Smooth muscle cell (in vitro differentiated cells): ENCODE measurements at regions not wholly inside any gene's neighbourhood (a gene's known extent, or its start where the extent isn't known, plus 50 kb on each side); places are given as distances from the start of the nearest gene placed in this dataset.
A peak's percentile ranks its signal among the peaks of the same experiment; 100 is the strongest.
"Not testable (repeated sequence)": the region's sequence is repeated elsewhere in the genome, so short reads cannot be mapped to it uniquely, and the experiment has no call there.

ENCODE experiments used
- DNase-seq: peaks from one replicate; lab custom pipeline; 2025; ENCODE audit not compliant: unreplicated experiment; lab: John Stamatoyannopoulos, UW
- H2AFZ ChIP-seq: fragments of 200-600 bp; sonication (generic); 2 replicates; pipeline ENCODE4 v1.6.0; 2016; ENCODE audit warnings: antibody characterized with exemption, low read depth, mild to moderate bottlenecking
- H3F3A ChIP-seq: fragments of 200-600 bp; sonication (generic); 2 replicates; pipeline ENCODE4 v1.6.0; 2017; ENCODE audit warnings: antibody characterized with exemption, low read depth
- H3K27ac ChIP-seq: fragments of 200-600 bp; sonication (generic); 2 replicates; pipeline ENCODE4 v1.5.1; 2016; ENCODE audit warnings: low read depth, mild to moderate bottlenecking
- H3K27me3 ChIP-seq: fragments of 200-600 bp; sonication (generic); 2 replicates; pipeline ENCODE4 v1.6.1; 2016; ENCODE audit warnings: low read depth, mild to moderate bottlenecking
- H3K36me3 ChIP-seq: fragments of 200-600 bp; sonication (generic); 2 replicates; pipeline ENCODE4 v1.5.1; 2016; ENCODE audit warnings: low read depth
- H3K4me1 ChIP-seq: fragments of 200-600 bp; sonication (generic); 2 replicates; pipeline ENCODE4 v1.5.1; 2016; ENCODE audit warnings: low read depth
- H3K4me2 ChIP-seq: fragments of 200-600 bp; sonication (generic); 2 replicates; pipeline ENCODE4 v1.6.0; 2016; ENCODE audit warnings: mild to moderate bottlenecking
- H3K4me3 ChIP-seq: fragments of 200-600 bp; sonication (generic); 2 replicates; pipeline ENCODE4 v1.5.1; 2016; ENCODE audit warnings: mild to moderate bottlenecking
- H3K79me2 ChIP-seq: fragments of 200-600 bp; sonication (generic); 2 replicates; pipeline ENCODE4 v1.6.0; 2016; ENCODE audit warnings: low read depth, mild to moderate bottlenecking
- H3K9ac ChIP-seq: fragments of 200-600 bp; sonication (generic); 2 replicates; pipeline ENCODE4 v1.6.0; 2016; ENCODE audit warnings: low read depth
- H3K9me3 ChIP-seq: fragments of 200-600 bp; sonication (generic); replicated peaks from 2 replicates; pipeline ENCODE4 v1.5.1; 2016; ENCODE audit warnings: low read depth
- H4K20me1 ChIP-seq: fragments of 200-600 bp; sonication (generic); 2 replicates; pipeline ENCODE4 v1.6.0; 2016; ENCODE audit warnings: low read depth
- WGBS: methylation state at CpG from one replicate; pipeline ENCODE4 v1.1.7; 2016; ENCODE audit warnings: low lambda C conversion rate; 5-methylcytosine and 5-hydroxymethylcytosine counted together
- TF ChIP-seq, protein P1 (sequence below): fragments of 200-600 bp; sonication (generic); IDR thresholded peaks from 2 replicates; pipeline ENCODE4 v1.5.1; 2017; ENCODE audit warnings: borderline replicate concordance, mild to moderate bottlenecking, antibody characterized with exemption; ENCODE audit not compliant: insufficient read depth, poor library complexity, severe bottlenecking

DNA sequence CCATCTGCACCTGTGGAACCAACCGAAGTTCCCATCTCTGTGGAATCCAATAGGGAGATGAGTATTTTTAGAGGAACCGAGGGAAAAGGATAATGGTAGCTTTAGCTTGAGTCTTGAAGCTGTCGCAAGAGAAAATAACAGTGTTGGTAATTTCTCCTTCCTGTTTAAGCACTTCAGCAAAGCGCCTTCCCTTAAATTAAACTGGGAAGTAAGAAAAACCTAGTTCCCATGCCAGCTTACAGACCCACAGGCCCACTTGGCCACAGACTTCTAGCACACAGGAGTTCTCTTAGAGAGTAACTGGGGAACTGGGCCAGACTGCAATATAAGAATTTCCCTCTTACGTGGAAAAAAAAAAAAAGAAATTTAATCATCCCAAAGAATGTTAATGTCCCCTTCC, 223.8 kb downstream of the EFCAB11 start:
- no peaks in the 10 kb centered on the region for H3K9me3 ChIP-seq
- no peak overlapping the region for H3K4me2 ChIP-seq
- no peak overlapping the region for H2AFZ ChIP-seq
- no peak overlapping the region for H3K9ac ChIP-seq
- DNase-seq: no peak
- H3K4me1 ChIP-seq: no peaks in the 10 kb centered on the region
- H3F3A ChIP-seq: no peaks in the 10 kb centered on the region
- TF ChIP-seq, protein P1, sequence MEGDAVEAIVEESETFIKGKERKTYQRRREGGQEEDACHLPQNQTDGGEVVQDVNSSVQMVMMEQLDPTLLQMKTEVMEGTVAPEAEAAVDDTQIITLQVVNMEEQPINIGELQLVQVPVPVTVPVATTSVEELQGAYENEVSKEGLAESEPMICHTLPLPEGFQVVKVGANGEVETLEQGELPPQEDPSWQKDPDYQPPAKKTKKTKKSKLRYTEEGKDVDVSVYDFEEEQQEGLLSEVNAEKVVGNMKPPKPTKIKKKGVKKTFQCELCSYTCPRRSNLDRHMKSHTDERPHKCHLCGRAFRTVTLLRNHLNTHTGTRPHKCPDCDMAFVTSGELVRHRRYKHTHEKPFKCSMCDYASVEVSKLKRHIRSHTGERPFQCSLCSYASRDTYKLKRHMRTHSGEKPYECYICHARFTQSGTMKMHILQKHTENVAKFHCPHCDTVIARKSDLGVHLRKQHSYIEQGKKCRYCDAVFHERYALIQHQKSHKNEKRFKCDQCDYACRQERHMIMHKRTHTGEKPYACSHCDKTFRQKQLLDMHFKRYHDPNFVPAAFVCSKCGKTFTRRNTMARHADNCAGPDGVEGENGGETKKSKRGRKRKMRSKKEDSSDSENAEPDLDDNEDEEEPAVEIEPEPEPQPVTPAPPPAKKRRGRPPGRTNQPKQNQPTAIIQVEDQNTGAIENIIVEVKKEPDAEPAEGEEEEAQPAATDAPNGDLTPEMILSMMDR: no peak
- H3K27me3 ChIP-seq: no peaks in the 10 kb centered on the region
- no peak overlapping the region for H3K4me3 ChIP-seq
- H4K20me1 ChIP-seq: no peaks in the 10 kb centered on the region
- H3K79me2 ChIP-seq: no peaks in the 10 kb centered on the region
- no peak overlapping the region for H3K27ac ChIP-seq
- no peaks in the 10 kb centered on the region for H3K36me3 ChIP-seq
- WGBS: 91% methylated on average over 5 of the region's 5 CpGs

DNA sequence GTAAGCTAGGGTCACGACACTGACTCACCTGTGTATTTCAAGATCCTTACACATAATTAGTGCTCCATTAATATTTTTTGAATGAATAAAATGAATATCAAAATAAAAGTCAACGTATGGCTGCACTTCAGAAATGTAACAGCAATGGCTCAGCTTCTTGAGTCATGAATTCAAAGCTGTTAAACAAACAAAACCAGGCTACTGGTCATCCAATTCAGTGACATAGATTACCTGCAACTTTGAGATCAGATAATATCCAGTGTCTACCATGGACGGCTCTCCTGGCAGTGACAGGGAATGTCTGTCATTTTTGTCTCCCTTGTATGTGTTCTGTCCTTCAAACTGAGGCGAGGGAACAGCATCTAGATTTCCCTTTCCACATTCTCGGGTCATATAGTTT, 225.6 kb downstream of the EFCAB11 start:
- H3K4me3 ChIP-seq: no peak overlapping the region
- TF ChIP-seq, protein P1: no peak
- no peak overlapping the region for H3K4me2 ChIP-seq
- no peaks in the 10 kb centered on the region for H3K79me2 ChIP-seq
- 90% methylated on average over 5 of the region's 5 CpGs for WGBS
- no peaks in the 10 kb centered on the region for H3K36me3 ChIP-seq
- no peak for DNase-seq
- no peaks in the 10 kb centered on the region for H3K27me3 ChIP-seq
- no peaks in the 10 kb centered on the region for H4K20me1 ChIP-seq
- no peaks in the 10 kb centered on the region for H3F3A ChIP-seq
- no peaks in the 10 kb centered on the region for H3K9me3 ChIP-seq
- no peak overlapping the region for H2AFZ ChIP-seq
- H3K4me1 ChIP-seq: no peaks in the 10 kb centered on the region
- no peak overlapping the region for H3K27ac ChIP-seq
- no peak overlapping the region for H3K9ac ChIP-seq

DNA sequence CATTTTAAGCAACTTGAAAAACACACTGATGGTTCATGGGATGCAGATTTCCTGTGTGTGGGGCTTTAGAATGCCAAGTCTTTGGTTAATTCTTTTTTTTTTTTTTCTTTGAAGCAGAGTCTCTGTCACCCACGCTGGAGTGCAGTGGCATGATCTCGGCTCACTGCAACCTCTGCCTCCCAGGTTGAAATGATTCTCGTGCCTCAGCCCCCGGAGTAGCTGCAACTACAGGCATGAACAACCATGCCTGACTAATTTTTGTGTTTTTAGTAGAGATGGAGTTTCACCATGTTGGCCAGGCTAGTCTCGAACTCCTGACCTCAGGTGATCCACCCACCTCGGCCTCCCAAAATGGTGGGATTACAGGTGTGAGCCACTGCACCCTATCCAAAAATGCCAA, 228.3 kb downstream of the EFCAB11 start:
- H2AFZ ChIP-seq, H3K36me3 ChIP-seq, H3K4me1 ChIP-seq, H4K20me1 ChIP-seq, H3K9me3 ChIP-seq, H3K27me3 ChIP-seq, H3K9ac ChIP-seq, H3F3A ChIP-seq, H3K27ac ChIP-seq, DNase-seq, H3K4me3 ChIP-seq, H3K4me2 ChIP-seq, H3K79me2 ChIP-seq: not testable (repeated sequence)
- WGBS: 82% methylated on average over 6 of the region's 6 CpGs

- Histone ChIP-seq H3K4me3 (peak overlapping the region; percentile 2), H2AFZ (no peak overlapping the region), H3K36me3 (no peaks in the 10 kb centered on the region), H3K9ac (no peak overlapping the region), H3F3A (no peaks in the 10 kb centered on the region), H3K27me3 (no peaks in the 10 kb centered on the region), H3K27ac (no peak overlapping the region), H3K4me2 (peak overlapping the region; percentile 22), H3K4me1 (no peaks in the 10 kb centered on the region), H3K79me2 (no peaks in the 10 kb centered on the region), H4K20me1 (no peaks in the 10 kb centered on the region), H3K9me3 (no peaks in the 10 kb centered on the region)
- no peak for DNase-seq
- TF ChIP-seq, protein P1: no peak
- 55% methylated on average over 8 of the region's 8 CpGs for WGBS
Measured at GRCh38 chr14:89724628-89724960, 229.9 kb downstream of the EFCAB11 start.
